Gastrocnemius medialis (tissue), 4 donors: ENCODE measurements at regions not wholly inside any gene's neighbourhood (a gene's known extent, or its start where the extent isn't known, plus 50 kb on each side); places are given as distances from the start of the nearest gene placed in this dataset.

Source experiments
- ATAC-seq, 2 donors: fragments of 150-250 bp; one replicate each; pipeline ENCODE4 v1.9.1; 2016
- DNase-seq, 2 donors: peaks; one replicate each; pipeline ENCODE4 v3.0.0-alpha.2; 2019
- H3K27ac ChIP-seq, 4 donors: fragments of 200-600 bp; sonication (generic); 1 replicate in 1 of 4; 2 replicates in 3 of 4; pipeline ENCODE4 v1.5.1; 2016 to 2018; ENCODE audit warnings: mild to moderate bottlenecking in 2 of 4, moderate library complexity in 1 of 4
- H3K27me3 ChIP-seq, 3 donors: fragments of 200-600 bp; sonication (generic) in 2 of 3; 1 replicate in 1 of 3; 2 replicates in 2 of 3; pipeline versions ENCODE4 v1.5.1 to v1.6.0; 2016 to 2019; ENCODE audit warnings: mild to moderate bottlenecking in 1 of 3, moderate library complexity in 1 of 3
- H3K36me3 ChIP-seq, 2 donors: fragments of 200-600 bp; sonication (generic) in 1 of 2; one replicate each; pipeline ENCODE4 v1.5.1; 2017 to 2018
- H3K4me1 ChIP-seq, 2 donors: fragments of 200-600 bp; sonication (generic) in 1 of 2; one replicate each; pipeline ENCODE4 v1.5.1; 2016 to 2017; ENCODE audit warnings: mild to moderate bottlenecking in 2 of 2
- H3K4me3 ChIP-seq, 4 donors: fragments of 200-600 bp; sonication (generic) in 3 of 4; 1 replicate in 1 of 4; 2 replicates in 3 of 4; pipeline ENCODE4 v1.5.1; 2016 to 2019; ENCODE audit warnings: mild to moderate bottlenecking in 2 of 4
- H3K9me3 ChIP-seq, 3 donors: fragments of 200-600 bp; sonication (generic) in 2 of 3; 1 replicate in 1 of 3; 2 replicates in 2 of 3; pipeline ENCODE4 v1.5.1; 2016 to 2019
- POLR2A ChIP-seq, 2 donors: fragments of 450-650 bp; IDR thresholded peaks; one replicate each; pipeline ENCODE4 v1.6.1; 2017; ENCODE audit warnings: antibody characterized with exemption in 2 of 2, mild to moderate bottlenecking in 2 of 2, moderate library complexity in 2 of 2
- in situ Hi-C, 4 donors: fragments of 200-750 bp; cut with MboI; loops; one replicate each; pipeline versions ENCODE4 v1.15.0 to v1.8.0; 2017; ENCODE audit warnings: low sequenced_read_pairs in 4 of 4
- intact Hi-C: fragments of 100-400 bp; cut with DNase I; formaldehyde crosslinking; loops from one replicate; pipeline ENCODE4 v1.15.1; 2023; ENCODE audit warnings: low total_unique reads
- TF ChIP-seq, protein P1 (sequence below), 5 experiments: fragments of 450-650 bp in 3 of 5; fragments of 200-600 bp in 2 of 5; sonication (generic) in 2 of 5; IDR thresholded peaks in 4 of 5; conservative IDR thresholded peaks in 1 of 5; 1 replicate in 4 of 5; 2 replicates in 1 of 5; pipeline ENCODE4 v1.5.1; 2016 to 2019; ENCODE audit warnings: antibody characterized with exemption in 5 of 5, mild to moderate bottlenecking in 3 of 5, moderate library complexity in 3 of 5

DNA sequence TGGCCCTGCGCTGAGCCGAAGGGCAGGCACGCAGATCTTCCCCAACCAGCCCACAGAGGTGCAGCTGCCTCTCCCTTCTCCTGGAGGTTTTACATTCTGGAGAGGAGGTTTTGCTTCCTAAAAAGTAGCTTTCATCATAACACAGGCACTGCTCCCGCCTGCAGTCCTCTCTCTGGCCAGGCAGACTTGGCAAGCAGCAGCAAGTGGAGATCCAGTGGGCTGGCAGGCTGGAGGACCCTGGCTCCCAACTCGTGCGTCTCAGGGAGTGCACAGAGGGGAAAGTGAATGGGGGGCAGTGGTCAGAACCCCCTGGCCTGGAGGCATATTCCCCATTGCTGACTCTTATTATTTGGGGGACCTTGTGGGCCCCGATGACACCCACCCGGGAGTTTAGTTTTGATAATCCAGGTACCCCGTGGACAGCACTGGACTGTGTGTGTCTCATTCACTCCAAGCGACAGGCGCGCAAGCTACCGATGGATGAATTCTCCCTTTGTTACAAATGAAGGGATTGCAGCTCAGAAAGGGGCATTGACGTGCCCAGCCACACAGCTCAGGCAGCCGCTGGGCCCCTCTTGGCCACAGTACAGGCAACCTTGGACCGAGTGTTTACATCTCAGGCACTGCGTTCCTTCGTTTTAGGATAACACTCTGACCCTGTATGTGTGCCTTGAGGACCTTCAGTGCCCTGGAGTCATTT lies 1223.9 kb downstream of the BRD1 start:
- ATAC-seq (no peak), DNase-seq (no peak)
- in situ Hi-C loops: no loop called here
- H3K4me3 ChIP-seq: no peak overlapping the region
- no peaks in the 10 kb centered on the region for H3K4me1 ChIP-seq
- TF ChIP-seq POLR2A (IDR thresholded peaks at IDR 0.05): no peak
- TF ChIP-seq, protein P1, sequence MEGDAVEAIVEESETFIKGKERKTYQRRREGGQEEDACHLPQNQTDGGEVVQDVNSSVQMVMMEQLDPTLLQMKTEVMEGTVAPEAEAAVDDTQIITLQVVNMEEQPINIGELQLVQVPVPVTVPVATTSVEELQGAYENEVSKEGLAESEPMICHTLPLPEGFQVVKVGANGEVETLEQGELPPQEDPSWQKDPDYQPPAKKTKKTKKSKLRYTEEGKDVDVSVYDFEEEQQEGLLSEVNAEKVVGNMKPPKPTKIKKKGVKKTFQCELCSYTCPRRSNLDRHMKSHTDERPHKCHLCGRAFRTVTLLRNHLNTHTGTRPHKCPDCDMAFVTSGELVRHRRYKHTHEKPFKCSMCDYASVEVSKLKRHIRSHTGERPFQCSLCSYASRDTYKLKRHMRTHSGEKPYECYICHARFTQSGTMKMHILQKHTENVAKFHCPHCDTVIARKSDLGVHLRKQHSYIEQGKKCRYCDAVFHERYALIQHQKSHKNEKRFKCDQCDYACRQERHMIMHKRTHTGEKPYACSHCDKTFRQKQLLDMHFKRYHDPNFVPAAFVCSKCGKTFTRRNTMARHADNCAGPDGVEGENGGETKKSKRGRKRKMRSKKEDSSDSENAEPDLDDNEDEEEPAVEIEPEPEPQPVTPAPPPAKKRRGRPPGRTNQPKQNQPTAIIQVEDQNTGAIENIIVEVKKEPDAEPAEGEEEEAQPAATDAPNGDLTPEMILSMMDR (IDR thresholded peaks at IDR 0.05 in 4 of 5, conservative IDR thresholded peaks at IDR 0.05 in 1 of 5): no peak
- no peaks in the 10 kb centered on the region for H3K36me3 ChIP-seq
- no peaks in the 10 kb centered on the region for H3K27me3 ChIP-seq
- no peaks in the 10 kb centered on the region for H3K9me3 ChIP-seq
- intact Hi-C loops: no loop called here
- no peak overlapping the region for H3K27ac ChIP-seq

DNA sequence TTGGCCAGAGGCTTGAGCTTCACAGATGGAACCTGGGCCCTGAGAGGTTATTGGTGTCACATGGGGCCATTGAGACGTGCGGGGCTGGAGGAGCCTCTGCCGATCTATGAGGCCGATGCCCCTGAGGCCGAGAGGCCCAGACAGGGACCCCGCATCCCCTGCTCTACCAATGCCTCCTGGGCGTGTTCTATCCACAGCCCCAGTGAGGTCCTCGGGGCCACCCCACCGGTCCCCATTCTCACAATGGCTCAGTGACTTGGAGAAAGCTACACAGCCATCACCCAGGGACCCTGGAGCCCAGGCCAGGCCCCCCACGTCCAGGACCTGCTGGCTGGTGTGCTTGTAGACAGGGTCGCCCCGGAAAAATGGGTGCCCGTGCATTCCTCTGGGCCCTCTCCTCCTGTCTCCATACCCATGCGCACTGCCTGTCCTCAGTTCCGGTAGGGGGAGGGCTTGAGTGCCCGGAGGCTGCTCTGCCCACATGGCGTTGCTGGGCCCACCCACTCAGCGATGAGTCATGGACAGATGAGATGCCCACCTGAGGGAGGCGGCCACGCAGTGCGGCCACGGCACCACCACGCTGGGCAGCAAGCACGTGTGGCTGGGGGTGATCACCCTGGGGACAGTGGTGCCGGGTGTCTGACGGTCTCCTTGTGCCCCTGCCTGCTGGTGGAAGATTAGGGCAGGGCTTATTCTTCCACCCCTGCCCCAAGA lies 1224.7 kb downstream of the BRD1 start:
- TF ChIP-seq, protein P1 (IDR thresholded peaks at IDR 0.05 in 4 of 5, conservative IDR thresholded peaks at IDR 0.05 in 1 of 5): no peak
- no peak for TF ChIP-seq POLR2A (IDR thresholded peaks at IDR 0.05)
- ATAC-seq (no peak), DNase-seq (no peak)
- intact Hi-C loops: no loop called here
- in situ Hi-C loops: no loop called here
- no peaks in the 10 kb centered on the region for H3K36me3 ChIP-seq
- H3K4me3 ChIP-seq: no peak overlapping the region
- no peaks in the 10 kb centered on the region for H3K27me3 ChIP-seq
- no peaks in the 10 kb centered on the region for H3K9me3 ChIP-seq
- H3K27ac ChIP-seq: no peak overlapping the region
- H3K4me1 ChIP-seq: no peaks in the 10 kb centered on the region

DNA sequence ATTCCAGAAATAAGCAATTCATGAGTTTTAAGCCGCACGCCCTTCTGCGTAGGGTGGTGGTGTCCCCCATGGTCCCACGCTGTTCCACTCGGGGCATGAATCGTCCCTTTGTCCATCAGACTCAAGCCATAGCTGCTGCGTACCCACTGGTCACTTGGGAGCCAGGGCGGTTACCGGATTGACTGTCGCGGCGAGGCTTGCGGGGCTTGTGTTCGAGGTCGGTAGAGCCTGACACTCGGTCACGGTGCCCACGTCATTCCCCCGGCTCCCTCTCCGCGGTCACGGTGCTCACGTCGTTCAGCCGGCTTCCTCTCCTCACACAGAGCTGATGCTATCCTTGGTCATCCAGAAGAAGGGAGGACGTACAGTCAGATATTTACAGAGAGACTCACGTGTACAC lies 1227.0 kb downstream of the BRD1 start:
- Histone ChIP-seq H3K27ac (no peak overlapping the region), H3K36me3 (no peaks in the 10 kb centered on the region), H3K27me3 (no peaks in the 10 kb centered on the region), H3K4me3 (no peak overlapping the region), H3K9me3 (no peaks in the 10 kb centered on the region), H3K4me1 (no peaks in the 10 kb centered on the region)
- intact Hi-C loops: no loop called here
- TF ChIP-seq, protein P1 (IDR thresholded peaks at IDR 0.05 in 4 of 5, conservative IDR thresholded peaks at IDR 0.05 in 1 of 5): no peak
- no peak for TF ChIP-seq POLR2A (IDR thresholded peaks at IDR 0.05)
- in situ Hi-C loops: no loop called here
- DNase-seq (no peak), ATAC-seq (no peak)

DNA sequence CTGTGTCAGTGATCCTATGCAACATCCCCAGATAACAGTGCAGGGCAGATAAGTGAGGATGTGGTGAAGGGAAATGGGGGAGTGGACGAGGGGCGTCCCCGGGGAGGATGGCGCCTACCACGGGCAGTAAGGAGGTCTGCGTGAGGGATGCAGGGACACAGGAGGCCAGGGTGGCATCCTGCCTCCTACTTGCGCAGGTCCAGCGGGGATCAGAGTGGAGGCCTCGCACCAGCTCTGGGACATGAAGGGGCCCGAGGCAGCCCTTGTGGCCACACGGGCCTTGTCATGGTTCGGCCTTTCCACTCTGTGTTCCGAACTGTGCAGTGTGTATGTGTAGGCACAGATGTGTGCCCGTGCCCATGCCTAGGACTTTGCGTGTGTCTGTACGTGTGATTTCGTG lies 1227.5 kb downstream of the BRD1 start:
- no peak for DNase-seq

More for the DNA sequence above, 1227.5 kb downstream of the BRD1 start:
- in situ Hi-C loops: no loop called here
- no peak overlapping the region for H3K4me3 ChIP-seq
- no peaks in the 10 kb centered on the region for H3K27me3 ChIP-seq
- TF ChIP-seq, protein P1 (IDR thresholded peaks at IDR 0.05 in 4 of 5, conservative IDR thresholded peaks at IDR 0.05 in 1 of 5): no peak
- no peak for TF ChIP-seq POLR2A (IDR thresholded peaks at IDR 0.05)
- no peaks in the 10 kb centered on the region for H3K36me3 ChIP-seq
- intact Hi-C loops: no loop called here
- no peak overlapping the region for H3K27ac ChIP-seq
- no peaks in the 10 kb centered on the region for H3K9me3 ChIP-seq
- H3K4me1 ChIP-seq: no peaks in the 10 kb centered on the region
- ATAC-seq: no peak
